B cell (primary cell): ENCODE measurements at regions not wholly inside any gene's neighbourhood (a gene's known extent, or its start where the extent isn't known, plus 50 kb on each side); places are given as distances from the start of the nearest gene placed in this dataset.

ENCODE experiments used
- ATAC-seq: fragments of 200-7000 bp; cut with Tn5 transposase; one replicate; pipeline ENCODE4 v1.10.0; 2021; ENCODE audit warnings: low read depth, mild to moderate bottlenecking, moderate number of reproducible peaks, moderate library complexity
- CTCF ChIA-PET: fragments of 350-600 bp; sonication (Branson Sonifier 250); formaldehyde crosslinking; loops from one replicate; lab custom pipeline; 2021; ENCODE audit warnings: antibody characterized with exemption, inconsistent platforms; lab: Charles Lee
- POLR2A ChIA-PET: fragments of 350-600 bp; sonication (Branson Sonifier 250); formaldehyde crosslinking; loops from one replicate; lab custom pipeline; 2021; ENCODE audit warnings: antibody characterized with exemption; lab: Charles Lee
- DNase-seq: peaks from one replicate; pipeline ENCODE4 v3.0.0; 2013
- H2AFZ ChIP-seq: 2 replicates; pipeline ENCODE4 v1.6.1; 2012; ENCODE audit warnings: mild to moderate bottlenecking, low read depth, low read length; ENCODE audit not compliant: insufficient read depth, poor library complexity, severe bottlenecking
- H3K27ac ChIP-seq, 2 donors: 1 replicate in 1 of 2; 2 replicates in 1 of 2; pipeline ENCODE4 v1.5.1; 2012 to 2013; ENCODE audit warnings: low read length in 2 of 2, mild to moderate bottlenecking in 2 of 2, moderate library complexity in 1 of 2
- H3K27me3 ChIP-seq, 4 experiments: fragments of 200-600 bp in 1 of 4; sonication (generic) in 1 of 4; replicated peaks in 1 of 4; 1 replicate in 2 of 4; 2 replicates in 2 of 4; pipeline versions ENCODE4 v1.6.1 to v1.7.0; 2013 to 2016; ENCODE audit warnings: low read length in 3 of 4, mild to moderate bottlenecking in 2 of 4, mixed read lengths in 1 of 4, moderate library complexity in 1 of 4; ENCODE audit not compliant: insufficient read depth in 4 of 4, control insufficient read depth in 3 of 4; ENCODE audit errors: control extremely low read depth in 1 of 4
- H3K36me3 ChIP-seq, 2 experiments: replicated peaks in 1 of 2; 1 replicate in 1 of 2; 2 replicates in 1 of 2; pipeline versions ENCODE4 v1.6.1 to v1.7.1; 2013; ENCODE audit warnings: low read length in 1 of 2; ENCODE audit not compliant: insufficient read depth in 2 of 2, control insufficient read depth in 1 of 2; ENCODE audit errors: control extremely low read depth in 1 of 2, extremely low read depth in 1 of 2
- H3K4me1 ChIP-seq, 2 donors: fragments of 200-600 bp in 1 of 2; sonication (generic) in 1 of 2; 1 replicate in 1 of 2; 2 replicates in 1 of 2; pipeline versions ENCODE4 v1.5.1 to v1.6.1; 2013 to 2017; ENCODE audit warnings: low read length in 2 of 2; ENCODE audit not compliant: control insufficient read depth in 2 of 2, insufficient read depth in 2 of 2
- H3K4me2 ChIP-seq: replicated peaks from 2 replicates; pipeline ENCODE3; 2012; ENCODE audit warnings: mild to moderate bottlenecking, low read depth, low read length; ENCODE audit not compliant: poor library complexity, severe bottlenecking
- H3K4me3 ChIP-seq, 5 experiments: fragments of 200-600 bp in 1 of 5; sonication (generic) in 1 of 5; 1 replicate in 3 of 5; 2 replicates in 2 of 5; pipeline versions ENCODE4 v1.5.1 to v1.7.0; 2011 to 2016; ENCODE audit warnings: low read length in 4 of 5, mild to moderate bottlenecking in 4 of 5, low read depth in 2 of 5, control low read depth in 1 of 5, moderate library complexity in 1 of 5; ENCODE audit not compliant: insufficient read depth in 1 of 5; ENCODE audit errors: control extremely low read depth in 1 of 5, extremely low read depth in 1 of 5
- H3K79me2 ChIP-seq: fragments of 200-600 bp; sonication (generic); one replicate; pipeline ENCODE4 v1.6.0; 2016; ENCODE audit warnings: low read length; ENCODE audit not compliant: control insufficient read depth, insufficient read depth
- H3K9ac ChIP-seq: fragments of 200-600 bp; sonication (generic); 2 replicates; pipeline ENCODE4 v1.6.1; 2017; ENCODE audit warnings: mild to moderate bottlenecking, low read length, moderate library complexity
- H3K9me3 ChIP-seq, 3 donors: one replicate each; pipeline versions ENCODE4 v1.6.1 to v1.7.1; 2013; ENCODE audit warnings: low read length in 2 of 3; ENCODE audit not compliant: control insufficient read depth in 2 of 3, insufficient read depth in 1 of 3; ENCODE audit errors: control extremely low read depth in 1 of 3
- H4K20me1 ChIP-seq: 2 replicates; pipeline ENCODE4 v1.6.0; 2012; ENCODE audit warnings: mild to moderate bottlenecking, low read length; ENCODE audit not compliant: insufficient read depth, control insufficient read depth, poor library complexity, severe bottlenecking
- H3K27ac Mint-ChIP-seq: one replicate; pipeline ENCODE4 v1.8.0; 2021; ENCODE audit warnings: mixed read lengths
- H3K27me3 Mint-ChIP-seq: one replicate; pipeline ENCODE4 v1.8.0; 2021; ENCODE audit warnings: mixed read lengths
- H3K4me1 Mint-ChIP-seq: one replicate; pipeline ENCODE4 v1.8.0; 2021; ENCODE audit warnings: mixed read lengths
- H3K4me3 Mint-ChIP-seq: one replicate; pipeline ENCODE4 v1.8.0; 2021; ENCODE audit warnings: mixed read lengths
- H3K9me3 Mint-ChIP-seq: one replicate; pipeline ENCODE4 v1.8.0; 2022; ENCODE audit warnings: mixed read lengths; ENCODE audit not compliant: insufficient read depth
- EZH2 ChIP-seq: IDR thresholded peaks from 2 replicates; pipeline ENCODE4 v1.6.1; 2012; ENCODE audit warnings: borderline replicate concordance, low read depth, mild to moderate bottlenecking, moderate library complexity, low read length; ENCODE audit not compliant: insufficient read depth, poor library complexity, severe bottlenecking
- WGBS: methylation state at CpG from one replicate; pipeline ENCODE4 v1.1.5; 2013; ENCODE audit warnings: missing lambda C conversion rate; ENCODE audit not compliant: insufficient coverage; 5-methylcytosine and 5-hydroxymethylcytosine counted together
- intact Hi-C: fragments of 100-400 bp; cut with micrococcal nuclease; formaldehyde crosslinking; loops from one replicate; pipeline ENCODE4 v1.10.0; 2022
- TF ChIP-seq, protein P1 (sequence below): fragments of 200-600 bp; IDR thresholded peaks from one replicate; pipeline ENCODE4 v1.8.0; 2022; ENCODE audit warnings: antibody characterized with exemption, mild to moderate bottlenecking

DNA sequence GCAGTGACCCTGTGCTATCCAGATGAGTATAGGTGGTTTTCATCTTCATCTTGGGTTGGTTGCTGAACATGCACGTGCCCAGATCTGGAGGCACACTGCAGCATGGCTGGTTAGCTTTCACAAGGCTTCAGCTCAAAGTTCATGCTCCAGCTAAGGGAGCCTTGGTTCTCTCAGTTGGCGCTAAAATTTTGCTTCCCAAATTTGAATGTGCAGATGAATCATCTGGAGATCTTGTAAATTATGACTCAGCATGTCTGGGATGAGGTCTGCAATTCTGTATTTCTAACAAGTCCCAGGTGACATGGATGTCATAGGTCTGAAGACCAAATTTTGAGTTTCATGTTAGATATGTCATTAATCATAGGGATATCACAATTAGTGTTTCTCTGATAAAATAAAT lies 230.8 kb downstream of the FOXA2 start:
- CTCF ChIA-PET: no interaction called here
- Mint-ChIP-seq H3K27ac (no peak overlapping the region), H3K4me3 (no peak overlapping the region), H3K9me3 (no peaks in the 10 kb centered on the region), H3K4me1 (no peaks in the 10 kb centered on the region), H3K27me3 (peaks cover 12% of the 10 kb centered on the region)
- intact Hi-C loops: no loop called here
- ATAC-seq (no peak), DNase-seq (no peak)
- Histone ChIP-seq H2AFZ (no peak overlapping the region), H3K4me2 (no peak overlapping the region), H3K4me1 (no peaks in the 10 kb centered on the region), H3K9me3 (no peaks in the 10 kb centered on the region), H3K27me3 (no peaks in the 10 kb centered on the region), H3K9ac (no peak overlapping the region), H3K79me2 (no peaks in the 10 kb centered on the region), H4K20me1 (no peaks in the 10 kb centered on the region), H3K36me3 (no peaks in the 10 kb centered on the region), H3K4me3 (no peak overlapping the region), H3K27ac (no peak overlapping the region)
- WGBS: 74% methylated on average over 2 of the region's 2 CpGs
- POLR2A ChIA-PET: no interaction called here
- TF ChIP-seq, protein P1, sequence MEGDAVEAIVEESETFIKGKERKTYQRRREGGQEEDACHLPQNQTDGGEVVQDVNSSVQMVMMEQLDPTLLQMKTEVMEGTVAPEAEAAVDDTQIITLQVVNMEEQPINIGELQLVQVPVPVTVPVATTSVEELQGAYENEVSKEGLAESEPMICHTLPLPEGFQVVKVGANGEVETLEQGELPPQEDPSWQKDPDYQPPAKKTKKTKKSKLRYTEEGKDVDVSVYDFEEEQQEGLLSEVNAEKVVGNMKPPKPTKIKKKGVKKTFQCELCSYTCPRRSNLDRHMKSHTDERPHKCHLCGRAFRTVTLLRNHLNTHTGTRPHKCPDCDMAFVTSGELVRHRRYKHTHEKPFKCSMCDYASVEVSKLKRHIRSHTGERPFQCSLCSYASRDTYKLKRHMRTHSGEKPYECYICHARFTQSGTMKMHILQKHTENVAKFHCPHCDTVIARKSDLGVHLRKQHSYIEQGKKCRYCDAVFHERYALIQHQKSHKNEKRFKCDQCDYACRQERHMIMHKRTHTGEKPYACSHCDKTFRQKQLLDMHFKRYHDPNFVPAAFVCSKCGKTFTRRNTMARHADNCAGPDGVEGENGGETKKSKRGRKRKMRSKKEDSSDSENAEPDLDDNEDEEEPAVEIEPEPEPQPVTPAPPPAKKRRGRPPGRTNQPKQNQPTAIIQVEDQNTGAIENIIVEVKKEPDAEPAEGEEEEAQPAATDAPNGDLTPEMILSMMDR: no peak
- no peak for TF ChIP-seq EZH2

DNA sequence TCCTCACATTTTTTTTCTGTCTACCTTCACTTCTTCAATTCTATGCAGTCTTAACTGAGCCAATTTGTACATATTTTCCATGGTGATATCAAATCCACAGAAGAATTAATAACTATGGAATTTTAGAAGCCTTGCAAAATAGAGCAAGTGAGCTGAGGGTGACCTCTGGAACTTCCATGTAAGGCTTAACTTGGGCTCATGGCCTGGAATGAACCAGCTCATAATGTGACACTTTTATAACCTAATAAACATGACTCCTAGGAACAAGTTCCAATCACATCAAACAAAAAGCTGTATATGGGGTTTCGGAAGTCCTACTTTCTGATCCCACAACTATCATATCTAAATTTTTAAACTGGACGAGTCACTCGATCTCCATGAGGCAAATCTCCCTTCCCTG lies 232.4 kb downstream of the FOXA2 start:
- no peak overlapping the region for H3K4me3 Mint-ChIP-seq
- Histone ChIP-seq H3K9ac (no peak overlapping the region), H3K4me1 (no peaks in the 10 kb centered on the region), H3K27me3 (no peaks in the 10 kb centered on the region), H3K79me2 (no peaks in the 10 kb centered on the region), H3K36me3 (no peaks in the 10 kb centered on the region), H4K20me1 (no peaks in the 10 kb centered on the region), H3K4me3 (no peak overlapping the region), H2AFZ (no peak overlapping the region), H3K9me3 (no peaks in the 10 kb centered on the region), H3K27ac (no peak overlapping the region), H3K4me2 (no peak overlapping the region)
- ChIA-PET CTCF (interaction anchor here (3.0 kb wide), 1 partner anchor 13 kb away, joined by 11 read pairs; no protein-coding TSS in a partner anchor), POLR2A (no interaction called here)
- intact Hi-C loops: no loop called here
- no peak for TF ChIP-seq EZH2
- TF ChIP-seq, protein P1: no peak
- ATAC-seq (no peak), DNase-seq (no peak)
- no peaks in the 10 kb centered on the region for H3K9me3 Mint-ChIP-seq
- no peak overlapping the region for H3K27ac Mint-ChIP-seq
- WGBS: 100% methylated on average over 1 of the region's 3 CpGs
- H3K4me1 Mint-ChIP-seq: no peaks in the 10 kb centered on the region
- peaks cover 5% of the 10 kb centered on the region for H3K27me3 Mint-ChIP-seq
